ENCODE measurements at regions not wholly inside any gene's neighbourhood (a gene's known extent, or its start where the extent isn't known, plus 50 kb on each side); places are given as distances from the start of the nearest gene placed in this dataset.

DNA sequence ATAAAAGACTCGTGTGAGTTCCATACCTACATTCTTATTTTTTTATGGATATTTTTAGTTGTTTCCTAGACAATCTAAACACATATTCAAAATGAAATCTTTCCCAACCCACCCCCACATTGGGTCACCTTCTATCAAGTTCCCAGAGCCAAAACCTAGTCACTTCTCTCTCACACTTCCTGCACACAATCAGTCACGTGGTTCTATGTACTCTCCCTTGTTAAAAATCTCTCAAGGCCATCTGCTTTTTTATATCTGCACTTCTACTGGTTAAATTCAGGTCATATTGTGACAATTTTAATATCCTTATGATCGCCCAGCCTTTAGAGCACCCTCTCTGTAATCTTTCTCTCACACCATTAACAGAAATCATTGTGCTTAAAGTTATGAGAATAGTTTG lies 175.0 kb upstream of the SYT10 start:
- Mint-ChIP-seq H3K27ac (no peak overlapping the region), H3K9me3 (peaks cover 11% of the 10 kb centered on the region), H3K4me3 (no peak overlapping the region), H3K36me3 (ENCODE audit: low read depth) (no peaks in the 10 kb centered on the region), H3K4me1 (ENCODE audit: low read depth) (no peaks in the 10 kb centered on the region), H3K27me3 (no peaks in the 10 kb centered on the region)
- H3K27me3 ChIP-seq (ENCODE audit: control insufficient read depth in 1 of 2, insufficient read depth in 2 of 2, low read length in 2 of 2), result no peaks in the 10 kb centered on the region
- no peak overlapping the region for H3K4me3 ChIP-seq (ENCODE audit: low read length)
- no peaks in the 10 kb centered on the region for H3K4me1 ChIP-seq (ENCODE audit: insufficient read depth, low read length)
- POLR2A ChIA-PET, result no interaction called here
- H3K36me3 ChIP-seq (ENCODE audit: insufficient read depth, low read length), result no peaks in the 10 kb centered on the region
- no peak for ATAC-seq (ENCODE audit: poor library complexity)
- peaks cover 0 to 9% of the 10 kb centered on the region in 2 experiments for H3K9me3 ChIP-seq (ENCODE audit: control insufficient read depth in 1 of 2, insufficient read depth in 1 of 2, low read length in 2 of 2)
- CTCF ChIA-PET, result no interaction called here
- no peak for DNase-seq
- TF ChIP-seq, protein P1, sequence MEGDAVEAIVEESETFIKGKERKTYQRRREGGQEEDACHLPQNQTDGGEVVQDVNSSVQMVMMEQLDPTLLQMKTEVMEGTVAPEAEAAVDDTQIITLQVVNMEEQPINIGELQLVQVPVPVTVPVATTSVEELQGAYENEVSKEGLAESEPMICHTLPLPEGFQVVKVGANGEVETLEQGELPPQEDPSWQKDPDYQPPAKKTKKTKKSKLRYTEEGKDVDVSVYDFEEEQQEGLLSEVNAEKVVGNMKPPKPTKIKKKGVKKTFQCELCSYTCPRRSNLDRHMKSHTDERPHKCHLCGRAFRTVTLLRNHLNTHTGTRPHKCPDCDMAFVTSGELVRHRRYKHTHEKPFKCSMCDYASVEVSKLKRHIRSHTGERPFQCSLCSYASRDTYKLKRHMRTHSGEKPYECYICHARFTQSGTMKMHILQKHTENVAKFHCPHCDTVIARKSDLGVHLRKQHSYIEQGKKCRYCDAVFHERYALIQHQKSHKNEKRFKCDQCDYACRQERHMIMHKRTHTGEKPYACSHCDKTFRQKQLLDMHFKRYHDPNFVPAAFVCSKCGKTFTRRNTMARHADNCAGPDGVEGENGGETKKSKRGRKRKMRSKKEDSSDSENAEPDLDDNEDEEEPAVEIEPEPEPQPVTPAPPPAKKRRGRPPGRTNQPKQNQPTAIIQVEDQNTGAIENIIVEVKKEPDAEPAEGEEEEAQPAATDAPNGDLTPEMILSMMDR (IDR thresholded peaks at IDR 0.05), result no peak
- H3K27ac ChIP-seq (ENCODE audit: low read depth in 1 of 2, low read length in 2 of 2), result no peak overlapping the region
- intact Hi-C loops (cut with DNase I, micrococcal nuclease), result no loop called here

DNA sequence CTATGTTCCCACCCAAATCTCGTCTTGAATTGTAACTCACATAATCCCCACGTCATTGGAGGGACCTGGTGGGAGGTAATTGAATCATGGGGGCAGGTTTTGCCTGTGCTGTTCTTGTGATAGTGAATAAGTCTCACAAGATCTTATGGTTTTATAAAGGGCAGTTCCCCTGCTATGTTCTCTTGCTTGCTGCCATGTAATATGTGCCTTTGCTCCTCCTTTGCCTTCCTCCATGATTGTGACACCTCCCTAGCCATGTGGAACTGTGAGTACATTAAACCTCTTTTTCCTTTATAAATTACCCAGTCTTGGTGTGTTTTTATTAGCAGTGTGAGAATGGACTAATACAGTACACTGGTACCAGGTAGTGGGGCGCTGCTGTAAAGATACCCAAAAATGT lies 177.6 kb upstream of the SYT10 start:
- H3K4me1 ChIP-seq (ENCODE audit: insufficient read depth, low read length), result no peaks in the 10 kb centered on the region
- H3K4me3 ChIP-seq (ENCODE audit: low read length), result no peak overlapping the region
- Mint-ChIP-seq H3K4me3 (no peak overlapping the region), H3K27me3 (no peaks in the 10 kb centered on the region), H3K27ac (no peak overlapping the region), H3K36me3 (ENCODE audit: low read depth) (no peaks in the 10 kb centered on the region), H3K4me1 (ENCODE audit: low read depth) (no peaks in the 10 kb centered on the region), H3K9me3 (peaks cover 16% of the 10 kb centered on the region)
- H3K36me3 ChIP-seq (ENCODE audit: insufficient read depth, low read length), result no peaks in the 10 kb centered on the region
- TF ChIP-seq, protein P1 (IDR thresholded peaks at IDR 0.05), result no peak
- intact Hi-C loops (cut with DNase I, micrococcal nuclease), result no loop called here
- H3K9me3 ChIP-seq (ENCODE audit: control insufficient read depth in 1 of 2, insufficient read depth in 1 of 2, low read length in 2 of 2), result peaks cover 0 to 9% of the 10 kb centered on the region in 2 experiments
- H3K27me3 ChIP-seq (ENCODE audit: control insufficient read depth in 1 of 2, insufficient read depth in 2 of 2, low read length in 2 of 2), result no peaks in the 10 kb centered on the region
- ChIA-PET CTCF (no interaction called here), POLR2A (no interaction called here)
- DNase-seq (no peak), ATAC-seq (ENCODE audit: poor library complexity) (no peak)
- no peak overlapping the region for H3K27ac ChIP-seq (ENCODE audit: low read depth in 1 of 2, low read length in 2 of 2)

- ATAC-seq (ENCODE audit: poor library complexity) (no peak), DNase-seq (no peak)
- Mint-ChIP-seq H3K36me3 (ENCODE audit: low read depth) (no peaks in the 10 kb centered on the region), H3K27ac (no peak overlapping the region), H3K9me3 (peaks cover 2% of the 10 kb centered on the region), H3K4me1 (ENCODE audit: low read depth) (no peaks in the 10 kb centered on the region), H3K4me3 (no peak overlapping the region), H3K27me3 (no peaks in the 10 kb centered on the region)
- Histone ChIP-seq H3K9me3 (ENCODE audit: control insufficient read depth in 1 of 2, insufficient read depth in 1 of 2, low read length in 2 of 2) (no peaks in the 10 kb centered on the region), H3K27ac (ENCODE audit: low read depth in 1 of 2, low read length in 2 of 2) (no peak overlapping the region), H3K4me3 (ENCODE audit: low read length) (no peak overlapping the region), H3K27me3 (ENCODE audit: control insufficient read depth in 1 of 2, insufficient read depth in 2 of 2, low read length in 2 of 2) (no peaks in the 10 kb centered on the region), H3K36me3 (ENCODE audit: insufficient read depth, low read length) (no peaks in the 10 kb centered on the region), H3K4me1 (ENCODE audit: insufficient read depth, low read length) (no peaks in the 10 kb centered on the region)
- TF ChIP-seq, protein P1 (IDR thresholded peaks at IDR 0.05), result no peak
- POLR2A ChIA-PET, result no interaction called here
- CTCF ChIA-PET, result no interaction called here
- intact Hi-C loops (cut with DNase I, micrococcal nuclease), result loop anchor here in 1 of 2 experiments (5.0 kb wide), 1 partner anchor 51 kb away; no protein-coding TSS in a partner anchor
Observed at GRCh38 chr12:33628087-33628486, 188.5 kb upstream of the SYT10 start.
